OCI-LY3 (cell line): ENCODE measurements at regions not wholly inside any gene's neighbourhood (a gene's known extent, or its start where the extent isn't known, plus 50 kb on each side); places are given as distances from the start of the nearest gene placed in this dataset.

Experiments
- H2AFZ ChIP-seq: fragments of 200-600, 300-600 bp; shearing (Covaris generic); 2 replicates; pipeline ENCODE4 v1.6.0; 2014; ENCODE audit warnings: antibody characterized with exemption, low read depth, low read length
- H3K27ac ChIP-seq: fragments of 200-600, 300-600 bp; sonication (generic); 2 replicates; pipeline ENCODE4 v1.5.1; 2014; ENCODE audit warnings: mild to moderate bottlenecking, low read length, moderate library complexity, mixed read lengths
- H3K27me3 ChIP-seq: fragments of 200-600, 300-600 bp; sonication (generic); 2 replicates; pipeline ENCODE4 v1.6.1; 2014; ENCODE audit warnings: low read depth, low read length, mixed read lengths
- H3K36me3 ChIP-seq: fragments of 200-600, 300-600 bp; sonication (generic); replicated peaks from 2 replicates; pipeline ENCODE3; 2014; ENCODE audit warnings: low read depth, low read length, mixed read lengths
- H3K4me1 ChIP-seq: fragments of 300-600, 200-600 bp; sonication (generic); 2 replicates; pipeline ENCODE4 v1.6.1; 2014; ENCODE audit warnings: low read length, mixed read lengths
- H3K4me2 ChIP-seq: fragments of 200-600, 300-600 bp; sonication (generic); 2 replicates; pipeline ENCODE4 v1.6.1; 2014; ENCODE audit warnings: low read length, mixed read lengths
- H3K4me3 ChIP-seq: fragments of 300-600, 200-600 bp; sonication (generic); 2 replicates; pipeline ENCODE4 v1.5.1; 2014; ENCODE audit warnings: antibody characterized with exemption, mild to moderate bottlenecking, low read length, moderate library complexity
- H3K79me2 ChIP-seq: fragments of 300-600, 200-600 bp; shearing (Covaris generic); 2 replicates; pipeline ENCODE4 v1.6.1; 2014; ENCODE audit warnings: mild to moderate bottlenecking, low read length, mixed read lengths
- H3K9ac ChIP-seq: fragments of 300-600, 200-600 bp; shearing (Covaris generic); 2 replicates; pipeline ENCODE4 v1.6.0; 2014; ENCODE audit warnings: mild to moderate bottlenecking, low read length, moderate library complexity
- H3K9me3 ChIP-seq: fragments of 200-600, 300-600 bp; shearing (Covaris generic); 2 replicates; pipeline ENCODE4 v1.6.1; 2014; ENCODE audit warnings: low read length, mixed read lengths; ENCODE audit not compliant: insufficient read depth
- H4K20me1 ChIP-seq: fragments of 200-600, 300-600 bp; sonication (generic); 2 replicates; pipeline ENCODE4 v1.6.1; 2016; ENCODE audit warnings: low read length, mixed read lengths; ENCODE audit not compliant: insufficient read depth
- CTCF ChIP-seq: fragments of 200-600, 300-600 bp; sonication (generic); IDR thresholded peaks from 2 replicates; pipeline ENCODE4 v1.5.1; 2014; ENCODE audit warnings: antibody characterized with exemption, low read length, low read depth
- EZH2phosphoT487 ChIP-seq: fragments of 200-600 bp; shearing (Covaris generic); IDR thresholded peaks from 2 replicates; pipeline ENCODE4 v1.6.1; 2018; ENCODE audit warnings: antibody characterized with exemption, mixed run types, low read depth

GRCh38 chr5:165201369-165201768 lies 1696.0 kb downstream of the MAT2B start:
- H2AFZ ChIP-seq, result no peak overlapping the region
- TF ChIP-seq EZH2phosphoT487 (no peak), CTCF (no peak)

GRCh38 chr5:165201771-165202518 lies 1696.5 kb downstream of the MAT2B start:
- Histone ChIP-seq H3K4me3 (no peak overlapping the region), H3K4me1 (no peaks in the 10 kb centered on the region), H3K27me3 (no peaks in the 10 kb centered on the region), H4K20me1 (no peaks in the 10 kb centered on the region), H3K4me2 (no peak overlapping the region), H3K79me2 (no peaks in the 10 kb centered on the region), H3K9me3 (no peaks in the 10 kb centered on the region), H3K9ac (no peak overlapping the region), H3K27ac (no peak overlapping the region), H3K36me3 (no peaks in the 10 kb centered on the region), H2AFZ (no peak overlapping the region)
- TF ChIP-seq EZH2phosphoT487 (no peak), CTCF (no peak)

More at GRCh38 chr5:165201369-165201768, 1696.0 kb downstream of the MAT2B start:
- H3K9me3 ChIP-seq, result no peaks in the 10 kb centered on the region
- H3K79me2 ChIP-seq, result no peaks in the 10 kb centered on the region
- H3K27ac ChIP-seq, result no peak overlapping the region
- no peaks in the 10 kb centered on the region for H4K20me1 ChIP-seq
- no peaks in the 10 kb centered on the region for H3K4me1 ChIP-seq
- H3K9ac ChIP-seq, result no peak overlapping the region
- H3K4me3 ChIP-seq, result no peak overlapping the region
- no peak overlapping the region for H3K4me2 ChIP-seq
- H3K36me3 ChIP-seq, result no peaks in the 10 kb centered on the region
- no peaks in the 10 kb centered on the region for H3K27me3 ChIP-seq

GRCh38 chr5:165202519-165202910 lies 1697.1 kb downstream of the MAT2B start:
- no peaks in the 10 kb centered on the region for H4K20me1 ChIP-seq
- TF ChIP-seq CTCF (no peak), EZH2phosphoT487 (no peak)
- H3K9me3 ChIP-seq, result no peaks in the 10 kb centered on the region
- H3K4me3 ChIP-seq, result no peak overlapping the region
- H3K9ac ChIP-seq, result no peak overlapping the region
- H3K4me1 ChIP-seq, result no peaks in the 10 kb centered on the region
- no peaks in the 10 kb centered on the region for H3K27me3 ChIP-seq
- H3K27ac ChIP-seq, result no peak overlapping the region
- no peak overlapping the region for H3K4me2 ChIP-seq
- H2AFZ ChIP-seq, result no peak overlapping the region
- no peaks in the 10 kb centered on the region for H3K36me3 ChIP-seq
- H3K79me2 ChIP-seq, result no peaks in the 10 kb centered on the region

- Histone ChIP-seq H3K4me2 (no peak overlapping the region), H3K4me1 (no peaks in the 10 kb centered on the region), H4K20me1 (no peaks in the 10 kb centered on the region), H3K4me3 (no peak overlapping the region), H3K9ac (no peak overlapping the region), H3K79me2 (no peaks in the 10 kb centered on the region), H3K9me3 (no peaks in the 10 kb centered on the region), H3K36me3 (no peaks in the 10 kb centered on the region), H3K27me3 (no peaks in the 10 kb centered on the region), H2AFZ (no peak overlapping the region), H3K27ac (no peak overlapping the region)
- peak; percentile 77 for TF ChIP-seq CTCF
- TF ChIP-seq EZH2phosphoT487, result no peak
These were observed 1703.8 kb downstream of the MAT2B start for GRCh38 chr5:165209101-165209727.
